Endothelial cell of umbilical vein (primary cell): ENCODE measurements at regions not wholly inside any gene's neighbourhood (a gene's known extent, or its start where the extent isn't known, plus 50 kb on each side); places are given as distances from the start of the nearest gene placed in this dataset.

Experiments used
- BruUV-seq: library from RNA; stranded (reverse); fragments of 400-500 nt; replicated peaks from 2 replicates; lab custom pipeline; 2021; lab: Mats Ljungman, UMichigan
- CTCF ChIA-PET: fragments of 300-600, 350-600 bp; sonication (Branson Sonifier 250); formaldehyde crosslinking; loops from one replicate; lab custom pipeline; 2021; ENCODE audit warnings: antibody characterized with exemption, inconsistent platforms; lab: Charles Lee
- POLR2A ChIA-PET: fragments of 300-600, 350-600 bp; sonication (Branson Sonifier 250); formaldehyde crosslinking; loops from one replicate; lab custom pipeline; 2021; ENCODE audit warnings: antibody characterized with exemption, inconsistent platforms; lab: Charles Lee
- DNase-seq: peaks from one replicate; pipeline ENCODE4 v3.0.0-alpha.2; 2011; ENCODE audit warnings: low read depth, low spot score
- FAIRE-seq: peaks from 2 replicates; lab custom pipeline; 2011; peaks lifted over from hg19 to GRCh38; lab: Jason Lieb, UNC
- H2AFZ ChIP-seq: 2 replicates; pipeline ENCODE4 v1.6.0; 2012; ENCODE audit warnings: low read depth, low read length, control low read depth, inconsistent platforms
- H3K27ac ChIP-seq: 2 replicates; pipeline ENCODE4 v1.5.1; 2011; ENCODE audit warnings: low read depth, mild to moderate bottlenecking, control low read depth, low read length, moderate library complexity; ENCODE audit not compliant: insufficient read depth
- H3K27me3 ChIP-seq, 2 experiments: 2 replicates each; pipeline versions ENCODE4 v1.6.0 to v1.6.1; 2011; ENCODE audit warnings: low read length in 2 of 2, mixed read lengths in 1 of 2; ENCODE audit not compliant: control insufficient read depth in 2 of 2, insufficient read depth in 2 of 2
- H3K36me3 ChIP-seq, 2 experiments: 2 replicates in 1 of 2; 3 replicates in 1 of 2; pipeline ENCODE4 v1.5.1; 2011; ENCODE audit warnings: low read length in 2 of 2, mild to moderate bottlenecking in 1 of 2, moderate library complexity in 1 of 2; ENCODE audit not compliant: control insufficient read depth in 2 of 2, insufficient read depth in 2 of 2; ENCODE audit errors: extremely low read depth in 1 of 2
- H3K4me1 ChIP-seq: 3 replicates; pipeline ENCODE4 v1.5.1; 2011; ENCODE audit warnings: mild to moderate bottlenecking, low read length; ENCODE audit not compliant: control insufficient read depth, insufficient read depth; ENCODE audit errors: extremely low read depth
- H3K4me2 ChIP-seq: 2 replicates; pipeline ENCODE4 v1.6.1; 2011; ENCODE audit warnings: low read length, control low read depth, mixed read lengths; ENCODE audit not compliant: insufficient read depth
- H3K4me3 ChIP-seq, 3 experiments: fragments of 200-600 bp in 1 of 3; sonication (generic), shearing (Covaris generic) in 1 of 3; replicated peaks in 1 of 3; 2 replicates each; pipeline ENCODE4 v1.5.1; 2011 to 2016; ENCODE audit warnings: control low read depth in 3 of 3, low read length in 3 of 3, mild to moderate bottlenecking in 2 of 3, inconsistent platforms in 1 of 3, low read depth in 1 of 3, moderate library complexity in 1 of 3; ENCODE audit not compliant: insufficient read depth in 1 of 3
- H3K79me2 ChIP-seq: 2 replicates; pipeline ENCODE4 v1.6.0; 2012; ENCODE audit warnings: low read length, inconsistent platforms; ENCODE audit not compliant: control insufficient read depth, insufficient read depth
- H3K9ac ChIP-seq: replicated peaks from 2 replicates; pipeline ENCODE3; 2011; ENCODE audit warnings: low read length, control low read depth; ENCODE audit not compliant: insufficient read depth; ENCODE audit errors: extremely low read depth
- H3K9me1 ChIP-seq: replicated peaks from 3 replicates; pipeline ENCODE4 v1.6.0; 2011; ENCODE audit warnings: mild to moderate bottlenecking, low read length; ENCODE audit not compliant: control insufficient read depth, insufficient read depth; ENCODE audit errors: extremely low read depth
- H3K9me3 ChIP-seq: replicated peaks from 2 replicates; pipeline ENCODE4 v1.5.1; 2012; ENCODE audit warnings: low read length, inconsistent platforms; ENCODE audit not compliant: control insufficient read depth, insufficient read depth
- H4K20me1 ChIP-seq: replicated peaks from 2 replicates; pipeline ENCODE3; 2011; ENCODE audit warnings: mild to moderate bottlenecking, low read length; ENCODE audit not compliant: control insufficient read depth, insufficient read depth; ENCODE audit errors: extremely low read depth
- CTCF ChIP-seq, 2 donors: IDR thresholded peaks; 1 replicate in 1 of 2; 2 replicates in 1 of 2; pipeline ENCODE4 v1.5.1; 2011; ENCODE audit warnings: low read length in 2 of 2, mild to moderate bottlenecking in 2 of 2, moderate library complexity in 2 of 2, control low read depth in 1 of 2, inconsistent platforms in 1 of 2, low read depth in 1 of 2; ENCODE audit not compliant: insufficient read depth in 1 of 2; ENCODE audit errors: extremely low read depth in 1 of 2
- EZH2 ChIP-seq: IDR thresholded peaks from 2 replicates; pipeline ENCODE4 v1.6.1; 2012; ENCODE audit warnings: borderline replicate concordance, low read depth, mild to moderate bottlenecking, moderate library complexity, low read length, inconsistent platforms; ENCODE audit not compliant: severe bottlenecking
- FOS ChIP-seq: IDR thresholded peaks from 2 replicates; pipeline ENCODE4 v1.6.1; 2011; ENCODE audit warnings: mild to moderate bottlenecking, low read length, moderate library complexity, borderline replicate concordance; ENCODE audit not compliant: insufficient read depth
- GATA2 ChIP-seq: IDR thresholded peaks from 2 replicates; pipeline ENCODE4 v1.7.0; 2011; ENCODE audit warnings: low read depth, mild to moderate bottlenecking, moderate library complexity, mixed read lengths, low read length; ENCODE audit not compliant: insufficient read length, insufficient read depth
- MAX ChIP-seq: IDR thresholded peaks from 2 replicates; pipeline ENCODE4 v1.6.1; 2011; ENCODE audit not compliant: insufficient read depth, insufficient read length
- POLR2A ChIP-seq: IDR thresholded peaks from 2 replicates; pipeline ENCODE4 v1.6.1; 2012; ENCODE audit warnings: low read depth, mild to moderate bottlenecking, control low read depth, low read length
- POLR2AphosphoS5 ChIP-seq: IDR thresholded peaks from 2 replicates; pipeline ENCODE4 v1.6.1; 2012; ENCODE audit warnings: low read depth, mild to moderate bottlenecking, control low read depth, low read length, moderate library complexity; ENCODE audit not compliant: insufficient read depth
- dilution Hi-C: fragments of 300-500 bp; cut with MboI; formaldehyde crosslinking; loops from one replicate; pipeline ENCODE4 v1.15.0; 2019; ENCODE audit warnings: low sequenced_read_pairs; ENCODE audit not compliant: extremely low pct_ligation_motif_present
- intact Hi-C: fragments of 100-400 bp; cut with micrococcal nuclease; formaldehyde crosslinking; loops from one replicate; pipeline ENCODE4 v1.10.0; 2022

GRCh38 chr1:30377230-30378002, 346.0 kb downstream of the MATN1 start:
- CTCF ChIA-PET = no interaction called here
- intact Hi-C loops = no loop called here
- H3K27me3 ChIP-seq = no peaks in the 10 kb centered on the region
- no peaks in the 10 kb centered on the region for H3K9me1 ChIP-seq
- no peaks in the 10 kb centered on the region for H3K4me1 ChIP-seq
- H3K4me3 ChIP-seq = no peak overlapping the region
- dilution Hi-C loops = no loop called here
- H3K9ac ChIP-seq = no peak overlapping the region
- FAIRE-seq (no peak), DNase-seq (no peak)
- H4K20me1 ChIP-seq = no peaks in the 10 kb centered on the region
- TF ChIP-seq EZH2 (no peak), POLR2AphosphoS5 (no peak), POLR2A (no peak), MAX (no peak), CTCF (IDR thresholded peaks at IDR 0.05; ENCODE audit: extremely low read depth in 1 of 2, insufficient read depth in 1 of 2, low read depth in 1 of 2, low read length in 2 of 2) (no peak), FOS (no peak), GATA2 (no peak)
- POLR2A ChIA-PET = no interaction called here
- H3K4me2 ChIP-seq = no peak overlapping the region
- no peaks in the 10 kb centered on the region for H3K9me3 ChIP-seq
- H3K79me2 ChIP-seq = no peaks in the 10 kb centered on the region
- no peaks in the 10 kb centered on the region for H3K36me3 ChIP-seq
- H2AFZ ChIP-seq = no peak overlapping the region
- H3K27ac ChIP-seq = no peak overlapping the region
- BruUV-seq = no TSS peak
